ENCODE measurements at regions not wholly inside any gene's neighbourhood (a gene's known extent, or its start where the extent isn't known, plus 50 kb on each side); places are given as distances from the start of the nearest gene placed in this dataset.

DNA sequence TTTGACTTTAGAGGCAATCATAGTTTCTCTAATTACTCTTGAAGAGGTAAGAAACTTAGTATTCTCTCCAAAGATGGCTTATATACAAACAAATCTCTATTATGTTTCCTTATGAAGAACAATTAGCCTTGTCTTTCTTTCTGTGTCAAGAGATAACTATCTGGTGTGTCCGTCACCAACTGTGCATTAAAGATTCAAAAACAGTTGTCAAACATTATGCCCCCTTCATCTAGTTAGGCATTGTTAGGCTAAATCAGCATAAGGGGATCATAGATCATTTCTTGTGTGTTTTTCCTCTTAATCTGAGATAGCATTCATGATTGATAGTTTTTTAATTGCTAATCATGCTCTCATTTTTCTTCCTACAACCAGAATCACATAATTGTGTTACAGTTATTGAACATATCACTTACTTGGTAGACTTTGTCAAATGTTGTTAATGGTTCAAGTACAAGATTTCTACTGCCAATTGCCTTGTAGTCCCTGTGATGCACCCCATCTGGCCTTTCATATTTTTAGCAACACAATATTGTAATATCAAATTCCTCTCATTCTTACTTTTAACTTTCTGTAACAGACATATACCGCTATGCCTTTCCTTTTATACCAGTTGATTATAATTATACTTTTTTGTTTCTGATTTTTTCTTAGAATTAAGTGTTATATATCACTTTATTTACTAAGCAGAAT is 612.7 kb downstream of the SLITRK6 start:
- Histone ChIP-seq H3K4me1 (no peaks in the 10 kb centered on the region), H3K27me3 (no peaks in the 10 kb centered on the region), H3K9me3 (no peaks in the 10 kb centered on the region), H3K27ac (no peak overlapping the region), H3K4me3 (no peak overlapping the region), H3K36me3 (no peaks in the 10 kb centered on the region)
- intact Hi-C loops (cut with DNase I; ENCODE audit: low total_unique reads) (no loop called here), in situ Hi-C loops (cut with MboI; ENCODE audit: low pct_ligation_motif_present in 1 of 4, low pct_unique_long_range_greater_than_20kb in 1 of 4, low sequenced_read_pairs in 3 of 4) (no loop called here)
- no peak for DNase-seq
- TF ChIP-seq, protein P1, sequence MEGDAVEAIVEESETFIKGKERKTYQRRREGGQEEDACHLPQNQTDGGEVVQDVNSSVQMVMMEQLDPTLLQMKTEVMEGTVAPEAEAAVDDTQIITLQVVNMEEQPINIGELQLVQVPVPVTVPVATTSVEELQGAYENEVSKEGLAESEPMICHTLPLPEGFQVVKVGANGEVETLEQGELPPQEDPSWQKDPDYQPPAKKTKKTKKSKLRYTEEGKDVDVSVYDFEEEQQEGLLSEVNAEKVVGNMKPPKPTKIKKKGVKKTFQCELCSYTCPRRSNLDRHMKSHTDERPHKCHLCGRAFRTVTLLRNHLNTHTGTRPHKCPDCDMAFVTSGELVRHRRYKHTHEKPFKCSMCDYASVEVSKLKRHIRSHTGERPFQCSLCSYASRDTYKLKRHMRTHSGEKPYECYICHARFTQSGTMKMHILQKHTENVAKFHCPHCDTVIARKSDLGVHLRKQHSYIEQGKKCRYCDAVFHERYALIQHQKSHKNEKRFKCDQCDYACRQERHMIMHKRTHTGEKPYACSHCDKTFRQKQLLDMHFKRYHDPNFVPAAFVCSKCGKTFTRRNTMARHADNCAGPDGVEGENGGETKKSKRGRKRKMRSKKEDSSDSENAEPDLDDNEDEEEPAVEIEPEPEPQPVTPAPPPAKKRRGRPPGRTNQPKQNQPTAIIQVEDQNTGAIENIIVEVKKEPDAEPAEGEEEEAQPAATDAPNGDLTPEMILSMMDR (IDR thresholded peaks at IDR 0.05) = no peak
- TF ChIP-seq EP300 (IDR thresholded peaks at IDR 0.05; ENCODE audit: low read depth) (no peak), POLR2AphosphoS5 (IDR thresholded peaks at IDR 0.05) (no peak), POLR2A (IDR thresholded peaks at IDR 0.05) (no peak)
- WGBS, 2 donors (ENCODE audit: low coverage in 1 of 2) = 82 to 85% methylated on average over 2 of the region's 2 CpGs

DNA sequence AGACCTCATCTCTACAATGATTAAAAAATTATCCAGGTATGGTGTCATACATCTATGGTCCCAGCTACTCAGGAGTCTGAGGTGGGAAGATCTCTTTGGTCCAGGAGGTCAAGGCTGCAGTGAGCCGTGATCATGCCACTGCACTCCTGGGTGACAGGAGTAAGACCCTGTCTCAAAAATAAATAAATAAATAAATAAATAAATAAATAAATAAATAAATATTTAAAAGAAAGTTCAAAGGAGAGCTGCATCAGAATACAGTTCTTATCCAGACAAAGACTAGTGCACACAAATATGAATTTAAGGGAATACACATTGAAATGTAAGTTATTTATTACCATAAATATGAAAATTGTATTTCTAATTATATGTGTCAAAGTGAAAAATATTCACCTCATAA is 624.9 kb downstream of the SLITRK6 start:
- Histone ChIP-seq H3K9me3 (no peaks in the 10 kb centered on the region), H3K27ac (no peak overlapping the region), H3K4me3 (no peak overlapping the region), H3K4me1 (no peaks in the 10 kb centered on the region), H3K27me3 (no peaks in the 10 kb centered on the region), H3K36me3 (no peaks in the 10 kb centered on the region)
- WGBS, 2 donors (ENCODE audit: low coverage in 1 of 2) = 95 to 100% methylated on average over 1 of the region's 1 CpG
- TF ChIP-seq, protein P1 (IDR thresholded peaks at IDR 0.05) = no peak
- TF ChIP-seq POLR2AphosphoS5 (IDR thresholded peaks at IDR 0.05) = no peak
- no peak for TF ChIP-seq EP300 (IDR thresholded peaks at IDR 0.05; ENCODE audit: low read depth)
- TF ChIP-seq POLR2A (IDR thresholded peaks at IDR 0.05) = no peak
- no peak for DNase-seq
- intact Hi-C loops (cut with DNase I; ENCODE audit: low total_unique reads) (no loop called here), in situ Hi-C loops (cut with MboI; ENCODE audit: low pct_ligation_motif_present in 1 of 4, low pct_unique_long_range_greater_than_20kb in 1 of 4, low sequenced_read_pairs in 3 of 4) (no loop called here)

DNA sequence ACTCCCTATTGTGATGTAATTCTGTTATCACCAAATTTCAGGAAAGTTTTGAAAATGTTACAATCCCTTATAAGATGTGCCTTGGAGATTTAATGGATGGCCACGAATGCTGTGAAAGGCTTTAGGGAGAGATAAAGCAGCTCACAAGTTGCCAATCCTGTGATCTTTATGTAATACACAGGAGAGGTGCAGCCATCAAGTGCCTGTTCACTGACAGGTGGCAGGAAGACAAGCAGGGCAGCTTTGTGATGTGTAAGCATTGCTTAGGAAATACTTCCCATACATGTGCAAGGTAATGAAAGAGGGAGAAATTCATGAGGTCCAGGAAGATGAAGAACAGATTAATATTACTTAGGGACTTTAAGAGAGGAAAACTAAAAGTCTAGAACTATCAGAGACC is 628.8 kb downstream of the SLITRK6 start:
- Histone ChIP-seq H3K4me3 (no peak overlapping the region), H3K27me3 (no peaks in the 10 kb centered on the region), H3K9me3 (no peaks in the 10 kb centered on the region), H3K4me1 (no peaks in the 10 kb centered on the region), H3K27ac (no peak overlapping the region), H3K36me3 (no peaks in the 10 kb centered on the region)
- DNase-seq = no peak
- intact Hi-C loops (cut with DNase I; ENCODE audit: low total_unique reads) = no loop called here
- in situ Hi-C loops (cut with MboI; ENCODE audit: low pct_ligation_motif_present in 1 of 4, low pct_unique_long_range_greater_than_20kb in 1 of 4, low sequenced_read_pairs in 3 of 4) = no loop called here
- TF ChIP-seq, protein P1 (IDR thresholded peaks at IDR 0.05) = no peak
- no peak for TF ChIP-seq POLR2AphosphoS5 (IDR thresholded peaks at IDR 0.05)
- TF ChIP-seq POLR2A (IDR thresholded peaks at IDR 0.05) = no peak
- no peak for TF ChIP-seq EP300 (IDR thresholded peaks at IDR 0.05; ENCODE audit: low read depth)
- WGBS, 2 donors (ENCODE audit: low coverage in 1 of 2) = 26 to 38% methylated on average over 1 of the region's 1 CpG

GRCh38 chr13:85166891-85167290 is 632.3 kb downstream of the SLITRK6 start:
- no peak for DNase-seq
- H3K27ac ChIP-seq = no peak overlapping the region
- no peak overlapping the region for H3K4me3 ChIP-seq
- no peaks in the 10 kb centered on the region for H3K36me3 ChIP-seq
- no peaks in the 10 kb centered on the region for H3K4me1 ChIP-seq
- H3K9me3 ChIP-seq = no peaks in the 10 kb centered on the region
- TF ChIP-seq POLR2AphosphoS5 (IDR thresholded peaks at IDR 0.05) (no peak), POLR2A (IDR thresholded peaks at IDR 0.05) (no peak)
- intact Hi-C loops (cut with DNase I; ENCODE audit: low total_unique reads) = no loop called here
- no peaks in the 10 kb centered on the region for H3K27me3 ChIP-seq
- in situ Hi-C loops (cut with MboI; ENCODE audit: low pct_ligation_motif_present in 1 of 4, low pct_unique_long_range_greater_than_20kb in 1 of 4, low sequenced_read_pairs in 3 of 4) = no loop called here
- WGBS, 2 donors (ENCODE audit: low coverage in 1 of 2) = 79% methylated on average over 1 of the region's 1 CpG; no CpG with 5 or more reads in 1 of the 2 donors

GRCh38 chr13:85163063-85163462 is 636.2 kb downstream of the SLITRK6 start:
- Histone ChIP-seq H3K36me3 (no peaks in the 10 kb centered on the region), H3K27ac (no peak overlapping the region), H3K4me1 (no peaks in the 10 kb centered on the region), H3K9me3 (no peaks in the 10 kb centered on the region), H3K4me3 (no peak overlapping the region), H3K27me3 (no peaks in the 10 kb centered on the region)
- intact Hi-C loops (cut with DNase I; ENCODE audit: low total_unique reads) = no loop called here
- TF ChIP-seq, protein P1 (IDR thresholded peaks at IDR 0.05) = no peak
- TF ChIP-seq POLR2A (IDR thresholded peaks at IDR 0.05) (no peak), EP300 (IDR thresholded peaks at IDR 0.05; ENCODE audit: low read depth) (no peak), POLR2AphosphoS5 (IDR thresholded peaks at IDR 0.05) (no peak)
- DNase-seq = no peak
- in situ Hi-C loops (cut with MboI; ENCODE audit: low pct_ligation_motif_present in 1 of 4, low pct_unique_long_range_greater_than_20kb in 1 of 4, low sequenced_read_pairs in 3 of 4) = no loop called here
- 67% methylated on average over 2 of the region's 2 CpGs; no CpG with 5 or more reads in 1 of the 2 donors for WGBS, 2 donors (ENCODE audit: low coverage in 1 of 2)
